Endothelial cell (in vitro differentiated cells): ENCODE measurements at regions not wholly inside any gene's neighbourhood (a gene's known extent, or its start where the extent isn't known, plus 50 kb on each side); places are given as distances from the start of the nearest gene placed in this dataset.

Experiments used
- DNase-seq: peaks from one replicate; pipeline ENCODE4 v3.0.0; 2021; ENCODE audit warnings: low spot score
- H3K27ac Mint-ChIP-seq: one replicate; pipeline ENCODE4 v1.8.0; 2021; ENCODE audit warnings: mixed read lengths, inconsistent platforms; ENCODE audit not compliant: unreplicated experiment
- H3K27me3 Mint-ChIP-seq: one replicate; pipeline ENCODE4 v1.8.0; 2021; ENCODE audit warnings: mild to moderate bottlenecking, moderate library complexity, mixed read lengths, inconsistent platforms; ENCODE audit not compliant: unreplicated experiment
- H3K36me3 Mint-ChIP-seq: one replicate; pipeline ENCODE4 v1.8.0; 2021; ENCODE audit warnings: mild to moderate bottlenecking, low read depth, mixed read lengths, inconsistent platforms; ENCODE audit not compliant: unreplicated experiment
- H3K4me1 Mint-ChIP-seq: one replicate; pipeline ENCODE4 v1.8.0; 2021; ENCODE audit warnings: mild to moderate bottlenecking, mixed read lengths, inconsistent platforms; ENCODE audit not compliant: unreplicated experiment
- H3K4me3 Mint-ChIP-seq: one replicate; pipeline ENCODE4 v1.8.0; 2021; ENCODE audit warnings: mild to moderate bottlenecking, mixed read lengths, inconsistent platforms; ENCODE audit not compliant: unreplicated experiment
- H3K9me3 Mint-ChIP-seq: one replicate; pipeline ENCODE4 v1.8.0; 2021; ENCODE audit warnings: mixed read lengths, inconsistent platforms; ENCODE audit not compliant: unreplicated experiment
- CTCF ChIP-seq: fragments of 200-600 bp; sonication (generic); IDR thresholded peaks from one replicate; pipeline ENCODE4 v1.5.0; 2021; ENCODE audit warnings: antibody characterized with exemption; ENCODE audit not compliant: unreplicated experiment

GRCh38 chr4:158991534-158992155, 111.2 kb upstream of the RAPGEF2 start:
- no peaks in the 10 kb centered on the region for H3K36me3 Mint-ChIP-seq
- no peak overlapping the region for H3K27ac Mint-ChIP-seq
- H3K4me1 Mint-ChIP-seq = no peaks in the 10 kb centered on the region
- peaks cover 3% of the 10 kb centered on the region for H3K27me3 Mint-ChIP-seq
- TF ChIP-seq CTCF = no peak
- DNase-seq = no peak
- H3K4me3 Mint-ChIP-seq = no peak overlapping the region
- no peaks in the 10 kb centered on the region for H3K9me3 Mint-ChIP-seq

GRCh38 chr4:158993891-158994290, 109.0 kb upstream of the RAPGEF2 start:
- Mint-ChIP-seq H3K36me3 (no peaks in the 10 kb centered on the region), H3K9me3 (no peaks in the 10 kb centered on the region), H3K4me1 (no peaks in the 10 kb centered on the region), H3K4me3 (no peak overlapping the region), H3K27ac (no peak overlapping the region), H3K27me3 (peaks cover 3% of the 10 kb centered on the region)
- no peak for TF ChIP-seq CTCF
- no peak for DNase-seq

GRCh38 chr4:158995040-158995439, 107.8 kb upstream of the RAPGEF2 start:
- Mint-ChIP-seq H3K4me3 (no peak overlapping the region), H3K27ac (no peak overlapping the region), H3K4me1 (no peaks in the 10 kb centered on the region), H3K27me3 (peaks cover 3% of the 10 kb centered on the region), H3K9me3 (no peaks in the 10 kb centered on the region), H3K36me3 (no peaks in the 10 kb centered on the region)
- TF ChIP-seq CTCF = no peak
- no peak for DNase-seq

GRCh38 chr4:158995965-158996364, 106.9 kb upstream of the RAPGEF2 start:
- H3K27ac Mint-ChIP-seq = no peak overlapping the region
- no peaks in the 10 kb centered on the region for H3K4me1 Mint-ChIP-seq
- TF ChIP-seq CTCF = no peak
- H3K27me3 Mint-ChIP-seq = no peaks in the 10 kb centered on the region
- no peaks in the 10 kb centered on the region for H3K36me3 Mint-ChIP-seq
- no peak overlapping the region for H3K4me3 Mint-ChIP-seq
- H3K9me3 Mint-ChIP-seq = no peaks in the 10 kb centered on the region
- no peak for DNase-seq

- H3K4me1 Mint-ChIP-seq = no peaks in the 10 kb centered on the region
- no peaks in the 10 kb centered on the region for H3K27me3 Mint-ChIP-seq
- no peak overlapping the region for H3K27ac Mint-ChIP-seq
- no peak overlapping the region for H3K4me3 Mint-ChIP-seq
- TF ChIP-seq CTCF = no peak
- no peaks in the 10 kb centered on the region for H3K9me3 Mint-ChIP-seq
- DNase-seq = no peak
- no peaks in the 10 kb centered on the region for H3K36me3 Mint-ChIP-seq
Observed at GRCh38 chr4:158996669-158997074, 106.2 kb upstream of the RAPGEF2 start.
